K562 (cell line): ENCODE measurements at regions not wholly inside any gene's neighbourhood (a gene's known extent, or its start where the extent isn't known, plus 50 kb on each side); places are given as distances from the start of the nearest gene placed in this dataset.

ENCODE experiments used
- ATAC-seq: fragments of 200-7000 bp; cut with Tn5 transposase; 3 replicates; pipeline ENCODE4 v1.9.1; 2020; ENCODE audit warnings: moderate library complexity
- BruUV-seq: library from RNA; stranded (reverse); fragments of 400-500 nt; replicated peaks from 2 replicates; lab custom pipeline; 2021; lab: Mats Ljungman, UMichigan
- CTCF ChIA-PET: fragments of 300-600 bp; formaldehyde crosslinking; extraction: SDS; loops from one replicate; lab custom pipeline; 2021; ENCODE audit warnings: low intra/inter-chr PET ratio; lab: Yijun Ruan, JAX
- POLR2A ChIA-PET: fragments of 300-600, 350-650 bp; sonication (Branson Sonifier 250); formaldehyde crosslinking; extraction: SDS; loops from one replicate; lab custom pipeline; 2021; ENCODE audit warnings: antibody characterized with exemption, inconsistent platforms; lab: Yijun Ruan, JAX
- DNase-seq, 4 experiments: peaks; one replicate each; pipeline versions ENCODE4 v3.0.0 to v3.0.0-alpha.2; 2011 to 2018; ENCODE audit warnings: low spot score in 3 of 4, mixed read lengths in 3 of 4; ENCODE audit errors: extremely low read depth in 1 of 4
- FAIRE-seq: peaks from 2 replicates; lab custom pipeline; 2011; peaks lifted over from hg19 to GRCh38; lab: Jason Lieb, UNC
- H2AFZ ChIP-seq: 2 replicates; pipeline ENCODE4 v1.6.0; 2011; ENCODE audit warnings: low read depth, low read length, control low read depth, inconsistent platforms
- H3K27ac ChIP-seq: fragments of 200-600 bp; 3 replicates; pipeline ENCODE4 v1.8.0; 2011; ENCODE audit warnings: low read depth, mild to moderate bottlenecking, control low read depth, inconsistent platforms, low read length, moderate library complexity, mixed read lengths; ENCODE audit errors: extremely low read depth
- H3K27me3 ChIP-seq, 2 experiments: fragments of 300-600 bp in 1 of 2; 2 replicates in 1 of 2; 3 replicates in 1 of 2; pipeline versions ENCODE4 v1.6.0 to v1.8.0; 2011; ENCODE audit warnings: inconsistent platforms in 2 of 2, low read length in 2 of 2, mild to moderate bottlenecking in 1 of 2, mixed read lengths in 1 of 2, moderate library complexity in 1 of 2; ENCODE audit not compliant: control insufficient read depth in 2 of 2, insufficient read depth in 2 of 2
- H3K36me3 ChIP-seq: fragments of 300-600 bp; 3 replicates; pipeline ENCODE4 v1.8.0; 2011; ENCODE audit warnings: mild to moderate bottlenecking, low read length, inconsistent platforms; ENCODE audit not compliant: control insufficient read depth, insufficient read depth
- H3K4me1 ChIP-seq, 2 experiments: fragments of 200-600 bp in 1 of 2; replicated peaks in 1 of 2; 2 replicates in 1 of 2; 3 replicates in 1 of 2; pipeline versions ENCODE4 v1.5.1 to v1.8.0; 2011; ENCODE audit warnings: inconsistent platforms in 2 of 2, low read length in 2 of 2, mild to moderate bottlenecking in 1 of 2, mixed read lengths in 1 of 2, moderate library complexity in 1 of 2; ENCODE audit not compliant: control insufficient read depth in 2 of 2, insufficient read depth in 2 of 2
- H3K4me2 ChIP-seq: 2 replicates; pipeline ENCODE4 v1.6.1; 2011; ENCODE audit warnings: low read length, control low read depth, inconsistent platforms, mixed read lengths; ENCODE audit not compliant: insufficient read depth
- H3K4me3 ChIP-seq: fragments of 200-600 bp; sonication (generic), shearing (Covaris generic); 2 replicates; pipeline ENCODE4 v1.5.1; 2016; ENCODE audit warnings: control low read depth, inconsistent platforms
- H3K79me2 ChIP-seq: fragments of 200-600 bp; 3 replicates; pipeline ENCODE4 v1.8.0; 2011; ENCODE audit warnings: low read length, inconsistent platforms; ENCODE audit not compliant: control insufficient read depth, insufficient read depth
- H3K9ac ChIP-seq, 2 experiments: 2 replicates each; pipeline versions ENCODE4 v1.6.0 to v1.6.1; 2011; ENCODE audit warnings: low read depth in 2 of 2, low read length in 2 of 2, control low read depth in 1 of 2, inconsistent platforms in 1 of 2, mild to moderate bottlenecking in 1 of 2, mixed read lengths in 1 of 2; ENCODE audit not compliant: insufficient read depth in 1 of 2
- H3K9me1 ChIP-seq: one replicate; pipeline ENCODE4 v1.6.0; 2011; ENCODE audit warnings: inconsistent platforms, mild to moderate bottlenecking, low read length, moderate library complexity; ENCODE audit not compliant: control insufficient read depth, insufficient read depth
- H3K9me3 ChIP-seq: replicated peaks from 2 replicates; pipeline ENCODE4 v1.5.1; 2011; ENCODE audit warnings: low read depth, low read length, inconsistent platforms; ENCODE audit not compliant: control insufficient read depth, insufficient read depth
- H4K20me1 ChIP-seq: replicated peaks from 2 replicates; pipeline ENCODE4 v1.6.1; 2011; ENCODE audit warnings: low read length, inconsistent platforms, mixed read lengths; ENCODE audit not compliant: control insufficient read depth, insufficient read depth
- ATF1 ChIP-seq, 2 experiments: fragments of 450-650 bp in 1 of 2; IDR thresholded peaks; 2 replicates each; pipeline ENCODE4 v1.6.1; 2016; ENCODE audit warnings: missing compliant biosample characterization in 1 of 2, missing genetic modification characterization in 1 of 2
- BRCA1 ChIP-seq, 2 experiments: fragments of 450-650 bp in 1 of 2; sonication (generic) in 1 of 2; formaldehyde crosslinking in 1 of 2; IDR thresholded peaks; 2 replicates each; pipeline versions ENCODE4 v1.5.0 to v1.6.1; 2017 to 2020; ENCODE audit warnings: mild to moderate bottlenecking in 1 of 2, missing genetic modification reagents in 1 of 2
- CTBP1 ChIP-seq: fragments of 450-650 bp; IDR thresholded peaks from 2 replicates; pipeline ENCODE4 v1.6.1; 2016; ENCODE audit warnings: borderline replicate concordance
- ESRRB ChIP-seq: fragments of 250-450 bp; sonication (Bioruptor Pico); IDR thresholded peaks from 2 replicates; pipeline ENCODE4 v1.5.0; 2020; ENCODE audit warnings: mild to moderate bottlenecking, moderate library complexity, borderline replicate concordance
- ETS1 ChIP-seq: conservative IDR thresholded peaks from 2 replicates; pipeline ENCODE4 v1.6.1; 2011; ENCODE audit warnings: low read depth, mild to moderate bottlenecking, low read length; ENCODE audit not compliant: control insufficient read depth
- EZH2 ChIP-seq: IDR thresholded peaks from 2 replicates; pipeline ENCODE4 v1.6.1; 2012; ENCODE audit warnings: low read depth, mild to moderate bottlenecking, inconsistent platforms, low read length, borderline replicate concordance
- HINFP ChIP-seq: fragments of 450-650 bp; conservative IDR thresholded peaks from 2 replicates; pipeline ENCODE4 v1.6.1; 2016; ENCODE audit warnings: missing genetic modification characterization, low read depth, mild to moderate bottlenecking, control low read depth, missing compliant biosample characterization
- MYC ChIP-seq, 2 experiments: fragments of 250-450 bp in 1 of 2; sonication (Bioruptor Pico) in 1 of 2; IDR thresholded peaks; 2 replicates each; pipeline versions ENCODE4 v1.5.1 to v1.6.1; 2012 to 2021; ENCODE audit warnings: low read depth in 2 of 2, borderline replicate concordance in 1 of 2, improper control_type of control experiment in 1 of 2, low read length in 1 of 2, mild to moderate bottlenecking in 1 of 2, moderate library complexity in 1 of 2
- RAD21 ChIP-seq, 2 experiments: fragments of 250-450 bp in 1 of 2; fragments of 450-650 bp in 1 of 2; sonication (Bioruptor Pico) in 1 of 2; formaldehyde crosslinking in 1 of 2; IDR thresholded peaks in 1 of 2; conservative IDR thresholded peaks in 1 of 2; 2 replicates each; pipeline versions ENCODE4 v1.4.0 to v1.8.0; 2020 to 2022; ENCODE audit warnings: mild to moderate bottlenecking in 2 of 2, moderate library complexity in 1 of 2
- SMAD2 ChIP-seq: fragments of 150-350 bp; IDR thresholded peaks from 2 replicates; pipeline ENCODE4 v1.6.1; 2014; ENCODE audit warnings: low read depth, mild to moderate bottlenecking, low read length
- U2AF2 ChIP-seq: fragments of 200-400 bp; formaldehyde crosslinking; optimal IDR thresholded peaks from 2 replicates; pipeline ENCODE3; 2017; ENCODE audit warnings: low read depth, mild to moderate bottlenecking, low read length
- ZBTB1 ChIP-seq: sonication (generic); formaldehyde crosslinking; IDR thresholded peaks from 2 replicates; pipeline ENCODE4 v1.8.1; 2023; ENCODE audit warnings: missing genetic modification reagents, low read depth, mild to moderate bottlenecking, borderline replicate concordance
- ZBTB34 ChIP-seq: fragments of 250-450 bp; sonication (Bioruptor Pico); IDR thresholded peaks from 2 replicates; pipeline ENCODE4 v1.8.0; 2021; ENCODE audit warnings: mild to moderate bottlenecking, moderate library complexity
- ZNF12 ChIP-seq: sonication (generic); formaldehyde crosslinking; IDR thresholded peaks from 2 replicates; pipeline ENCODE4 v1.4.0; 2020; ENCODE audit warnings: mild to moderate bottlenecking, missing genetic modification reagents
- ZNF24 ChIP-seq: fragments of 450-650 bp; IDR thresholded peaks from 2 replicates; pipeline ENCODE4 v1.6.1; 2016
- WGBS: fragments of 100-300 bp; shearing (Covaris generic); methylation state at CpG from one replicate; pipeline ENCODE4 v1.1.6; 2016; ENCODE audit warnings: low coverage, mixed read lengths; ENCODE audit not compliant: insufficient coverage; ENCODE audit errors: missing lambda C conversion rate; 5-methylcytosine and 5-hydroxymethylcytosine counted together
- in situ Hi-C: fragments of 300-500 bp; cut with MboI; formaldehyde crosslinking; loops from 4 replicates; pipeline ENCODE4 v1.15.0; 2018; ENCODE audit warnings: inconsistent platforms, mixed read lengths
- intact Hi-C: fragments of 100-400 bp; cut with micrococcal nuclease; formaldehyde crosslinking; loops from 2 replicates; pipeline ENCODE4 v1.14.2; 2022
- TF ChIP-seq, protein P1 (sequence below): sonication (generic); formaldehyde crosslinking; IDR thresholded peaks from 2 replicates; pipeline ENCODE4 v1.8.0; 2022; ENCODE audit warnings: mild to moderate bottlenecking, missing genetic modification reagents

- DNase-seq: no peak
- H4K20me1 ChIP-seq: no peaks in the 10 kb centered on the region; the same call in 1 of the 2 replicates
- in situ Hi-C loops: no loop called here
- no peak overlapping the region for H3K4me3 ChIP-seq
- no peak for FAIRE-seq
- no peak overlapping the region for H3K9ac ChIP-seq
- H3K27ac ChIP-seq: no peak overlapping the region
- H3K79me2 ChIP-seq: no peaks in the 10 kb centered on the region
- TF ChIP-seq BRCA1 (IDR thresholded peaks at IDR 0.05) (no peak), BRCA1 (CRISPR knock-in tag; IDR thresholded peaks at IDR 0.05) (no peak), ATF1 (CRISPR knock-in tag; IDR thresholded peaks at IDR 0.05) (no peak), ATF1 (tag; IDR thresholded peaks at IDR 0.05) (no peak), CTBP1 (no peak), ZNF24 (no peak), ETS1 (no peak), ESRRB (CRISPR knock-in tag) (no peak), ZNF12 (CRISPR knock-in tag) (no peak), U2AF2 (no peak), HINFP (no peak), EZH2 (no peak), SMAD2 (no peak), ZBTB34 (CRISPR knock-in tag) (no peak), MYC (IDR thresholded peaks at IDR 0.05; ENCODE audit: low read depth, low read length) (no peak), MYC (CRISPR knock-in tag; IDR thresholded peaks at IDR 0.05; ENCODE audit: borderline replicate concordance, low read depth) (no peak), ZBTB1 (CRISPR knock-in tag) (no peak), RAD21 (CRISPR knock-in tag; conservative IDR thresholded peaks at IDR 0.05 in 1 of 2, IDR thresholded peaks at IDR 0.05 in 1 of 2) (no peak)
- TF ChIP-seq, protein P1, sequence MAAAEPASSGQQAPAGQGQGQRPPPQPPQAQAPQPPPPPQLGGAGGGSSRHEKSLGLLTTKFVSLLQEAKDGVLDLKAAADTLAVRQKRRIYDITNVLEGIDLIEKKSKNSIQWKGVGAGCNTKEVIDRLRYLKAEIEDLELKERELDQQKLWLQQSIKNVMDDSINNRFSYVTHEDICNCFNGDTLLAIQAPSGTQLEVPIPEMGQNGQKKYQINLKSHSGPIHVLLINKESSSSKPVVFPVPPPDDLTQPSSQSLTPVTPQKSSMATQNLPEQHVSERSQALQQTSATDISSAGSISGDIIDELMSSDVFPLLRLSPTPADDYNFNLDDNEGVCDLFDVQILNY (CRISPR knock-in tag): no peak
- TF ChIP-seq, all 486 proteins: peak for 0
- Histone ChIP-seq H3K36me3 (no peaks in the 10 kb centered on the region), H3K4me1 (no peaks in the 10 kb centered on the region), H3K4me2 (no peak overlapping the region), H3K9me1 (no peaks in the 10 kb centered on the region), H3K27me3 (no peaks in the 10 kb centered on the region), H2AFZ (no peak overlapping the region), H3K9me3 (no peaks in the 10 kb centered on the region)
- ChIA-PET POLR2A (no interaction called here), CTCF (no interaction called here)
- intact Hi-C loops: no loop called here
- 0% methylated on average over 5 of the region's 6 CpGs for WGBS
- ATAC-seq: no peak
- no TSS peak for BruUV-seq
Measured at GRCh38 chr10:130461631-130462030, 325.4 kb downstream of the GLRX3 start.
